ENCODE measurements at regions not wholly inside any gene's neighbourhood (a gene's known extent, or its start where the extent isn't known, plus 50 kb on each side); places are given as distances from the start of the nearest gene placed in this dataset.

DNA sequence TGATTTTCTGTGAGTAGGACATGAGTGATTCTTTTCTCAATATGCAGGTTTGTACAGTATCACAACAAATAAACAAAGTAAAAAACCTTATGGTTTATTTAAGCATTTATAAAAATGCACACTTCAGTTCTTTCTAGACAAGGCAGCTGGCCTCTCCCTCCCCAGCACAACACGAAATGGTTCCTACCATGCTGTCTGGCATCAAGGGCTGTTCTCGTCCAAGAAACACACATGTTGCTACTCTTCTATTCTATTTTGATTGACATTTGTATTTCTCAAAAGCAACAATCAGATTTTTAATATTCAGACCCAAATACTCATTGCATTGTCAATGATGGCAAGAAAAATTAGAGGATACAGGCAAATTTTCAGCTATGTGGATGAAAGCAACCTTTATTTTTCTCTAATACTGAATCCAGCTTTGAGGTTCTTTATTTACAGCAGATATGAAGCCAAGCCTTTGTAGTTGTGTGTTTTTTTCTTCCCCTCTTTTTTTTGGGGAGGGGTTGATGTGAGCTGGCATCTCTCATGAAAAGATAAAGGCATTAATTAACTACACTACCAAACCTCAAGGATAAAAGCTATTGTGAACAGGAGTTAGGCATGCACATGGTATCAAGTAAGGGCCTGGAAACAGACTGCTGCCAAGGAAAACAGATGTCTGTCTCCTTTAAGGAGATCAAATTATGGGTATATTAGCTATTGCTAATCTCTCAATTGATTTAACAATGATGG lies 96.4 kb upstream of the PREP start:
- H3K4me3 ChIP-seq (ENCODE audit: control insufficient read depth, low read depth, low read length): no peak overlapping the region
- no peak for DNase-seq (ENCODE audit: low read depth)
- TF ChIP-seq, protein P1, sequence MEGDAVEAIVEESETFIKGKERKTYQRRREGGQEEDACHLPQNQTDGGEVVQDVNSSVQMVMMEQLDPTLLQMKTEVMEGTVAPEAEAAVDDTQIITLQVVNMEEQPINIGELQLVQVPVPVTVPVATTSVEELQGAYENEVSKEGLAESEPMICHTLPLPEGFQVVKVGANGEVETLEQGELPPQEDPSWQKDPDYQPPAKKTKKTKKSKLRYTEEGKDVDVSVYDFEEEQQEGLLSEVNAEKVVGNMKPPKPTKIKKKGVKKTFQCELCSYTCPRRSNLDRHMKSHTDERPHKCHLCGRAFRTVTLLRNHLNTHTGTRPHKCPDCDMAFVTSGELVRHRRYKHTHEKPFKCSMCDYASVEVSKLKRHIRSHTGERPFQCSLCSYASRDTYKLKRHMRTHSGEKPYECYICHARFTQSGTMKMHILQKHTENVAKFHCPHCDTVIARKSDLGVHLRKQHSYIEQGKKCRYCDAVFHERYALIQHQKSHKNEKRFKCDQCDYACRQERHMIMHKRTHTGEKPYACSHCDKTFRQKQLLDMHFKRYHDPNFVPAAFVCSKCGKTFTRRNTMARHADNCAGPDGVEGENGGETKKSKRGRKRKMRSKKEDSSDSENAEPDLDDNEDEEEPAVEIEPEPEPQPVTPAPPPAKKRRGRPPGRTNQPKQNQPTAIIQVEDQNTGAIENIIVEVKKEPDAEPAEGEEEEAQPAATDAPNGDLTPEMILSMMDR (IDR thresholded peaks at IDR 0.05; ENCODE audit: control insufficient read depth, insufficient read depth, low read depth, low read length, missing control alignments): no peak

DNA sequence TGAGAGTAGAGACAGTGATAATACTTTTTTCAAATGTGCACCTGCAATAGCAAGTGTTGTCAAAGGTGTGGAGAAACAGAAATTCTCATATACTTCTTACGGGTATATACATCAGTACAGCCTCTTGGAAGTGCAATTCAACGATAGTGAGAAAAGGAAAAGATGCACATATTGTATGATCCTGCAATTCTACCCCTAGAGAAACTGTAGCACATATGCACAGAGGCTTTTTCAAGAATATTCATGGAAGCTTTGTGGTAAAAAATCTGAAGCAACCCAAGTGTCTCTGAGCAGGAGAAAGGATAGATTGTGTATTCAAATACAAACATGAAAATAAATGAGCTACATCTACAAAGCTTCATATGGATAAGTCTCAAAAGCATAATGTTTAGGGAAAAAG lies 94.7 kb upstream of the PREP start:
- no peak for DNase-seq (ENCODE audit: low read depth)
- H3K4me3 ChIP-seq (ENCODE audit: control insufficient read depth, low read depth, low read length): no peak overlapping the region
- TF ChIP-seq, protein P1 (IDR thresholded peaks at IDR 0.05; ENCODE audit: control insufficient read depth, insufficient read depth, low read depth, low read length, missing control alignments): no peak

DNA sequence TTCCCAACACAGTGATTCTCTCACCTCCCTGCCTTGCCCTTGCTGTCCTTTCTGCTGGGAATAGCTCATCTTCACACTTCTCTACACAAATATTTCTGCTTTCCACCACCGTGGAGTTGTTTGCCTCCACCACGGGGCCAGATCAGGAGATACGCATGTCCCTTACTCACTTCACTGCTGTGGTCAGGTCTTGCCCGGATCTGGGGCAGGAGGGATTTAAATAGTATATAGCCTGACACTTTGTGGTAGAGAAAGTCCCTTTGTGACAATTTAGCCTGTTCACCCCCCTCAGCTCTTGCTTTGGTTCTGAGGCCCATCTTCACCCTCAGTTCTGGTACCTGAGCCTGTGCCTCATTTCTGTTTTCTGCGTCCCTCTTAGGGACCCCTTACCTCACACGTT lies 92.6 kb upstream of the PREP start:
- no peak for DNase-seq (ENCODE audit: low read depth)
- TF ChIP-seq, protein P1 (IDR thresholded peaks at IDR 0.05; ENCODE audit: control insufficient read depth, insufficient read depth, low read depth, low read length, missing control alignments): no peak
- no peak overlapping the region for H3K4me3 ChIP-seq (ENCODE audit: control insufficient read depth, low read depth, low read length)

DNA sequence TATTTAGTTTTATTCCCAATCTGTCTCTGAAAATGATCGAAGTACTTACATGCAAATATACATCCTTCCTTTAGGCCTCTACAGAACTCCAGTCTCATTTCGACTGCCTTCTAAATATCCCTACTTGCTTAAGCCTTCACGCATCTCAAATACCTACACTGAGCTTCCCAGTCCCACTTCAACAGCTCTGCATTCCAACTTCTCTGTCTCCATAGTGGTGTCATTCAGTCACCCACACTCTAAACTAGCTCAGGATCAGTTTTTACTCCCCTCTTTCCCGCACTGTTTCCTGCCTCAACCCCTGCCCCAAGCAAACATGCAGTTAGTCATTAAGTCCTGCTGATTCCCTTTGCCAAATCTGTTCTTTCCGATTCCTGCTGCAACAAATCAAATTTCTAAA lies 91.8 kb upstream of the PREP start:
- TF ChIP-seq, protein P1 (IDR thresholded peaks at IDR 0.05; ENCODE audit: control insufficient read depth, insufficient read depth, low read depth, low read length, missing control alignments): no peak
- DNase-seq (ENCODE audit: low read depth): no peak

DNA sequence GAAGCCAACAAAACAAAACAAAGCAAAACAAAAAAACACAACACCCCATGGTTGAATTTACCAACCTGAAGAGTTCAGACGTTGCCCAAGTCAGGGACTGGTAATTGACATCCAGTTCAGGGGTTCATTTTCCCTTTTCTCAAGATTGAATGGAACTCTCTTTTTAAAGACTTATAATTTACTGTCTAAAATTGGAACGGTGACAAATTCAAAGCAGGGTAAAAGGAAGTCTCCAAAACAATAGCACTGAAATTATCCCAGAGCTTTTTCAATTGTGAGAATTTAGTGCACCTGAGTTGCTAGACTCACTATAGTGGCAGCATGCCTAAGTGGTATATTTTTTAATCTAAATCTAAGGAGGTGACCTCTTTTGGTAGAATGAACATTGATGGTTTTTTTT lies 90.9 kb upstream of the PREP start:
- DNase-seq (ENCODE audit: low read depth): no peak
- TF ChIP-seq, protein P1 (IDR thresholded peaks at IDR 0.05; ENCODE audit: control insufficient read depth, insufficient read depth, low read depth, low read length, missing control alignments): no peak
- H3K4me3 ChIP-seq (ENCODE audit: control insufficient read depth, low read depth, low read length): no peak overlapping the region

More for the DNA sequence above, 91.8 kb upstream of the PREP start:
- no peak overlapping the region for H3K4me3 ChIP-seq (ENCODE audit: control insufficient read depth, low read depth, low read length)

DNA sequence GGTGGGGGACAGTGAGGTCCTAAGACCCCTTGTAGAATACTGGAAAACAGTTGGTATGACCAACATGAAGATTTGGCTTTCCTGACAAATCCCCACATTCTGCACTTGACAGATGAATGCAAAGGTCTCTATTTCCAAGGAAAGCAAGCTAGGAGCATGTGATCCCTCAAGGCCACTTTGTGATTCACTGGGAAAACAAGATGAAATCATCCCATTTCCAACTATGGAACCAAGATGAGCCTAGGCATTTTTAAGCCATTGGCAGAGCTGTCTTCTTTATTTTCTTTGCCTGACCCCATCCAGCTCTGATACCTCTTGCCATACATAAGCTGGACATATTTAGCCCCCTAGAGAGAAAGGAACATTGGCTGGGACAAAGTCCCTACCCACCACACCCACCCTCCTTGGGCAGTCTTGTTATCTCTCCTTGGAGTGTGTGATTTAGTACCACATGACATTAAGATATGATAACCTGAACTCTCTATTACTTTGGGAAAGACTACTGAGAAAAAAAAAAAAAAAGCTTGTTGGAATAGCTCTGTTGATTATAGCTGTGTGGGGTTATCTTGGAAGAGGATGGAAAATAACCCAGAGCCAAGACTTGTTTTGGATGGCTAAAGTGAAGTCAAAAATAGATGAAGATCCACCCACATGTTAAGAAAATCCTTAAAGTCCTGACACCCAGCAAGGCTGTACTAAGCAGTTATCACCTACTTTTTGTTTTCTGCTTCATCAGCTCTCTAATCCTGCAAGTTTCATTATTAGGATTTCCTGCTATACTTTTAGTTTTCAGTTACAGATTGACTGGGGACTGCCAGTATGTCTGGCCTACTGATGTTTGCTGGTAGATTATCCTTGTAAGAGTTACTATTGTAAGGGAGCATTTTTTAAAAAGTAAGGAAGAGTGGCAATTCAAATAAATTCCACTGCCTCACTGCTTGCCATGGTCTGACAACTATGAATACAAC lies 90.1 kb upstream of the PREP start:
- no peak for DNase-seq (ENCODE audit: low read depth)
- H3K4me3 ChIP-seq (ENCODE audit: control insufficient read depth, low read depth, low read length): no peak overlapping the region
- TF ChIP-seq, protein P1 (IDR thresholded peaks at IDR 0.05; ENCODE audit: control insufficient read depth, insufficient read depth, low read depth, low read length, missing control alignments): no peak

Measured in AG09309 (cell line).